ENCODE measurements at regions not wholly inside any gene's neighbourhood (a gene's known extent, or its start where the extent isn't known, plus 50 kb on each side); places are given as distances from the start of the nearest gene placed in this dataset.

DNA sequence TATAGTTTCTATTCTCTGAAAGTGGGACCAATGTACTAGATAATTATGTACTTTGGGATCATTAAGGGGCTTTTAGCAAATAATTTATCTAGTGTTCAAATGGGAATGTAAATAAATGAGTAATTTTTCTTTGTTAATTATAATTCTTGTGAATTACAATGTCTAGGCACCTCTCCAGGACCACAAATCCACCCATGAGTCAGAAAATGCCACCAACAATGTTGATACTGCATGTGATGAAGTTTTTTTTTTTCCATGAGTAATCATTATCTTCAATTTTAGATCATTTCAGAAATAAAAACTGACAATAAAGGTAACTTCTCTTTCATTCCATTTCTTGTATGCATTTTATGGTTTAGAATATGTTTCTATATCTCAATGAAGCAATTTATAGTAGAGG, 470.3 kb downstream of the VRK1 start:
- Histone ChIP-seq H3K27ac (ENCODE audit: extremely low read depth, low read depth, low read length) (no peak overlapping the region), H3K4me1 (ENCODE audit: control insufficient read depth, insufficient read depth, low read length) (no peaks in the 10 kb centered on the region), H3K36me3 (ENCODE audit: control insufficient read depth in 2 of 2, insufficient read depth in 1 of 2, low read length in 2 of 2) (no peaks in the 10 kb centered on the region), H3K9me3 (ENCODE audit: control insufficient read depth, insufficient read depth, low read depth, low read length) (no peaks in the 10 kb centered on the region; the same call in 1 of the 2 replicates), H3K4me3 (ENCODE audit: low read depth, low read length) (no peak overlapping the region)
- CTCF ChIA-PET = no interaction called here
- TF ChIP-seq ZNF677 (tag by site-specific recombination; IDR thresholded peaks at IDR 0.05) (no peak), ZNF354C (tag by site-specific recombination; IDR thresholded peaks at IDR 0.05; ENCODE audit: borderline replicate concordance, low read depth) (no peak), SCRT2 (tag by site-specific recombination; IDR thresholded peaks at IDR 0.05) (no peak), ZNF837 (tag by site-specific recombination; IDR thresholded peaks at IDR 0.05) (no peak), MZF1 (tag by site-specific recombination; IDR thresholded peaks at IDR 0.05; ENCODE audit: borderline replicate concordance) (no peak), ZNF341 (tag by site-specific recombination; IDR thresholded peaks at IDR 0.05; ENCODE audit: low read depth) (no peak), FEZF1 (tag by site-specific recombination; IDR thresholded peaks at IDR 0.05) (no peak)
- POLR2A ChIA-PET = no interaction called here

DNA sequence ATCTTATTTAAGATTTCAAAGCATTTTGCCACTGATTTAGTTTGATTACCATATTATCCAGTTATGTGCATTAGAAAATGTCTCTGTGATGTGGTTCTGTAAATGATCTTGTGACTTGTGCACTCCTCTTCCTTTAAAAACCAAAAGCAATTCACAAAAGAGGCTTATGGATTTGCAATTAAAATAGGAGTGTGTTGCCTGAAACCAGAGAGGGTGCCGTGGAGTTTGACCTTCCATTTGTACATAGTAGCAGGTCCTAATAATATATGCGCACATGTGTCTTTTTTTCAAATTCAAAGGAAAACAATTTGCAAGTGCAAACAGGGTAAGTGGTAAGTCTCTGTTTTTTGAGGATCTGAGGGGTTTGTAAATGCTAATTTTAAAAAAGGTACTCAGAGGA, 470.9 kb downstream of the VRK1 start:
- TF ChIP-seq ZNF501 (tag by site-specific recombination; IDR thresholded peaks at IDR 0.05) = no peak
- TF ChIP-seq GLIS2 (tag by site-specific recombination; IDR thresholded peaks at IDR 0.05) = no peak
- no peak for TF ChIP-seq ZSCAN30 (tag by site-specific recombination; IDR thresholded peaks at IDR 0.05)
- TF ChIP-seq KLF7 (tag by site-specific recombination; IDR thresholded peaks at IDR 0.05; ENCODE audit: borderline replicate concordance) = no peak
- no peak for TF ChIP-seq ZNF600 (tag by site-specific recombination; IDR thresholded peaks at IDR 0.05)
- no peak for TF ChIP-seq ZSCAN4 (tag by site-specific recombination; IDR thresholded peaks at IDR 0.05)
- TF ChIP-seq, protein P1, sequence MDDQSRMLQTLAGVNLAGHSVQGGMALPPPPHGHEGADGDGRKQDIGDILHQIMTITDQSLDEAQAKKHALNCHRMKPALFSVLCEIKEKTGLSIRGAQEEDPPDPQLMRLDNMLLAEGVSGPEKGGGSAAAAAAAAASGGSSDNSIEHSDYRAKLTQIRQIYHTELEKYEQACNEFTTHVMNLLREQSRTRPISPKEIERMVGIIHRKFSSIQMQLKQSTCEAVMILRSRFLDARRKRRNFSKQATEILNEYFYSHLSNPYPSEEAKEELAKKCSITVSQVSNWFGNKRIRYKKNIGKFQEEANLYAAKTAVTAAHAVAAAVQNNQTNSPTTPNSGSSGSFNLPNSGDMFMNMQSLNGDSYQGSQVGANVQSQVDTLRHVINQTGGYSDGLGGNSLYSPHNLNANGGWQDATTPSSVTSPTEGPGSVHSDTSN (CRISPR knock-in tag; IDR thresholded peaks at IDR 0.05) = no peak
- TF ChIP-seq ZNF654 (tag by site-specific recombination; IDR thresholded peaks at IDR 0.05; ENCODE audit: low read depth) = no peak
- no peak for TF ChIP-seq ZNF449 (tag by site-specific recombination; IDR thresholded peaks at IDR 0.05)
- TF ChIP-seq ZNF48 (tag by site-specific recombination; IDR thresholded peaks at IDR 0.05) = no peak
- TF ChIP-seq SP7 (tag by site-specific recombination; IDR thresholded peaks at IDR 0.05) = no peak
- no peaks in the 10 kb centered on the region for H3K4me1 ChIP-seq (ENCODE audit: control insufficient read depth, insufficient read depth, low read length)
- no peaks in the 10 kb centered on the region for H3K36me3 ChIP-seq (ENCODE audit: control insufficient read depth in 2 of 2, insufficient read depth in 1 of 2, low read length in 2 of 2)
- ChIA-PET POLR2A (no interaction called here), CTCF (no interaction called here)
- H3K9me3 ChIP-seq (ENCODE audit: control insufficient read depth, insufficient read depth, low read depth, low read length) = no peaks in the 10 kb centered on the region
- no peak overlapping the region for H3K27ac ChIP-seq (ENCODE audit: extremely low read depth, low read depth, low read length)
- H3K4me3 ChIP-seq (ENCODE audit: low read depth, low read length) = no peak overlapping the region

DNA sequence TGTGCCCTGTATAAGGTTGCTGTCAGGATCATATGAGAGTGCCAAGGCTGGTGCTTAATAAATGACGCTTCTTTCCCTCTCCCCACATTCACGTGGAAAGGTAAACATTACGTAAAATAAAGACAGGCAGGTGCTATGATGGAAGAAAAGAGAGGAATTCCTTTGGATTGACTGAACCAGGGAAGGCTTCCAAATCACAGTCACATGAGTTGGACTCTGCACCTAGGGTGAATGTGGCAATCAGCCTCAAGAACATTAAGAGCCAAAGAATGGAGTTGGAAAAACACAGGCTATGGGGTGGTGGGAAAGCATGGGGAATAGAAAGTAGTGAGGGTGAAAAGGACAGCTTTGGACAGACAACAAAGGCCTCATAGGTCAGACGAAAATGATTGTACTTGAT, 473.1 kb downstream of the VRK1 start:
- Histone ChIP-seq H3K4me3 (ENCODE audit: low read depth, low read length) (no peak overlapping the region), H3K4me1 (ENCODE audit: control insufficient read depth, insufficient read depth, low read length) (no peaks in the 10 kb centered on the region), H3K27ac (ENCODE audit: extremely low read depth, low read depth, low read length) (no peak overlapping the region), H3K36me3 (ENCODE audit: control insufficient read depth in 2 of 2, insufficient read depth in 1 of 2, low read length in 2 of 2) (no peaks in the 10 kb centered on the region), H3K9me3 (ENCODE audit: control insufficient read depth, insufficient read depth, low read depth, low read length) (no peaks in the 10 kb centered on the region)
- CTCF ChIA-PET = interaction anchor here (0.9 kb wide), 1 partner anchor 29 kb away, joined by 3 read pairs; no protein-coding TSS in a partner anchor
- no peak for TF ChIP-seq ZNF837 (tag by site-specific recombination; IDR thresholded peaks at IDR 0.05)
- TF ChIP-seq ZNF350 (tag by site-specific recombination; IDR thresholded peaks at IDR 0.05) = no peak
- no peak for TF ChIP-seq ZNF629 (tag by site-specific recombination; IDR thresholded peaks at IDR 0.05)
- TF ChIP-seq ZNF549 (tag by site-specific recombination; IDR thresholded peaks at IDR 0.05) = no peak
- TF ChIP-seq ZNF521 (tag by site-specific recombination; IDR thresholded peaks at IDR 0.05) = no peak
- TF ChIP-seq ZNF292 (tag by site-specific recombination; IDR thresholded peaks at IDR 0.05; ENCODE audit: borderline replicate concordance, low read depth) = no peak
- no peak for TF ChIP-seq ZNF600 (tag by site-specific recombination; IDR thresholded peaks at IDR 0.05)
- TF ChIP-seq, protein P2, sequence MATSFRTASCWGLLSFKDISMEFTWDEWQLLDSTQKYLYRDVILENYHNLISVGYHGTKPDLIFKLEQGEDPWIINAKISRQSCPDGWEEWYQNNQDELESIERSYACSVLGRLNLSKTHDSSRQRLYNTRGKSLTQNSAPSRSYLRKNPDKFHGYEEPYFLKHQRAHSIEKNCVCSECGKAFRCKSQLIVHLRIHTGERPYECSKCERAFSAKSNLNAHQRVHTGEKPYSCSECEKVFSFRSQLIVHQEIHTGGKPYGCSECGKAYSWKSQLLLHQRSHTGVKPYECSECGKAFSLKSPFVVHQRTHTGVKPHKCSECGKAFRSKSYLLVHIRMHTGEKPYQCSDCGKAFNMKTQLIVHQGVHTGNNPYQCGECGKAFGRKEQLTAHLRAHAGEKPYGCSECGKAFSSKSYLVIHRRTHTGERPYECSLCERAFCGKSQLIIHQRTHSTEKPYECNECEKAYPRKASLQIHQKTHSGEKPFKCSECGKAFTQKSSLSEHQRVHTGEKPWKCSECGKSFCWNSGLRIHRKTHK (tag by site-specific recombination; IDR thresholded peaks at IDR 0.05) = no peak
- TF ChIP-seq IKZF3 (tag by site-specific recombination; IDR thresholded peaks at IDR 0.05) = no peak
- no peak for TF ChIP-seq ZNF223 (tag by site-specific recombination; IDR thresholded peaks at IDR 0.05)
- TF ChIP-seq ZNF174 (tag by site-specific recombination; IDR thresholded peaks at IDR 0.05) = no peak
- POLR2A ChIA-PET = no interaction called here
